Retinal pigment epithelial cell (primary cell): ENCODE measurements at regions not wholly inside any gene's neighbourhood (a gene's known extent, or its start where the extent isn't known, plus 50 kb on each side); places are given as distances from the start of the nearest gene placed in this dataset.

ENCODE experiments used
- DNase-seq: peaks from one replicate; pipeline ENCODE4 v3.0.0-alpha.2; 2010; ENCODE audit warnings: low read depth
- H3K4me3 ChIP-seq: 2 replicates; pipeline ENCODE4 v1.5.1; 2011; ENCODE audit warnings: mild to moderate bottlenecking, low read length, control low read depth, moderate library complexity
- CTCF ChIP-seq: conservative IDR thresholded peaks from 2 replicates; pipeline ENCODE4 v1.5.1; 2011; ENCODE audit warnings: low read depth, low read length, control low read depth, inconsistent platforms

- TF ChIP-seq CTCF, result no peak
- no peak overlapping the region for H3K4me3 ChIP-seq
- no peak for DNase-seq
Measured at GRCh38 chr13:64338671-64339070, 2891.5 kb downstream of the PCDH9 start.

GRCh38 chr13:64333888-64334287, 2896.2 kb downstream of the PCDH9 start:
- no peak overlapping the region for H3K4me3 ChIP-seq
- TF ChIP-seq CTCF, result no peak
- no peak for DNase-seq

- no peak overlapping the region for H3K4me3 ChIP-seq
- no peak for DNase-seq
- TF ChIP-seq CTCF, result no peak
Measured at GRCh38 chr13:64332048-64332447, 2898.1 kb downstream of the PCDH9 start.

GRCh38 chr13:64327505-64328194, 2902.5 kb downstream of the PCDH9 start:
- TF ChIP-seq CTCF, result no peak
- H3K4me3 ChIP-seq, result no peak overlapping the region
- no peak for DNase-seq

- DNase-seq, result peak; percentile 40
- no peak overlapping the region for H3K4me3 ChIP-seq
- no peak for TF ChIP-seq CTCF
Measured at GRCh38 chr13:64314331-64314730, 2898.7 kb upstream of the PCDH20 start.

GRCh38 chr13:64311948-64312347, 2896.3 kb upstream of the PCDH20 start:
- no peak for DNase-seq
- TF ChIP-seq CTCF, result no peak

GRCh38 chr13:64311112-64311511, 2895.5 kb upstream of the PCDH20 start:
- DNase-seq, result no peak

More at GRCh38 chr13:64311948-64312347, 2896.3 kb upstream of the PCDH20 start:
- no peak overlapping the region for H3K4me3 ChIP-seq

More at GRCh38 chr13:64311112-64311511, 2895.5 kb upstream of the PCDH20 start:
- TF ChIP-seq CTCF, result no peak
- no peak overlapping the region for H3K4me3 ChIP-seq
